Endothelial cell of umbilical vein (primary cell): ENCODE measurements at regions not wholly inside any gene's neighbourhood (a gene's known extent, or its start where the extent isn't known, plus 50 kb on each side); places are given as distances from the start of the nearest gene placed in this dataset.

Experiments used
- BruUV-seq: library from RNA; stranded (reverse); fragments of 400-500 nt; replicated peaks from 2 replicates; lab custom pipeline; 2021; lab: Mats Ljungman, UMichigan
- CTCF ChIA-PET: fragments of 300-600, 350-600 bp; sonication (Branson Sonifier 250); formaldehyde crosslinking; loops from one replicate; lab custom pipeline; 2021; ENCODE audit warnings: antibody characterized with exemption, inconsistent platforms; lab: Charles Lee
- POLR2A ChIA-PET: fragments of 300-600, 350-600 bp; sonication (Branson Sonifier 250); formaldehyde crosslinking; loops from one replicate; lab custom pipeline; 2021; ENCODE audit warnings: antibody characterized with exemption, inconsistent platforms; lab: Charles Lee
- DNase-seq: peaks from one replicate; pipeline ENCODE4 v3.0.0-alpha.2; 2011; ENCODE audit warnings: low read depth, low spot score
- FAIRE-seq: peaks from 2 replicates; lab custom pipeline; 2011; peaks lifted over from hg19 to GRCh38; lab: Jason Lieb, UNC
- H2AFZ ChIP-seq: 2 replicates; pipeline ENCODE4 v1.6.0; 2012; ENCODE audit warnings: low read depth, low read length, control low read depth, inconsistent platforms
- H3K27ac ChIP-seq: 2 replicates; pipeline ENCODE4 v1.5.1; 2011; ENCODE audit warnings: low read depth, mild to moderate bottlenecking, control low read depth, low read length, moderate library complexity; ENCODE audit not compliant: insufficient read depth
- H3K27me3 ChIP-seq, 2 experiments: 2 replicates each; pipeline versions ENCODE4 v1.6.0 to v1.6.1; 2011; ENCODE audit warnings: low read length in 2 of 2, mixed read lengths in 1 of 2; ENCODE audit not compliant: control insufficient read depth in 2 of 2, insufficient read depth in 2 of 2
- H3K36me3 ChIP-seq, 2 experiments: 2 replicates in 1 of 2; 3 replicates in 1 of 2; pipeline ENCODE4 v1.5.1; 2011; ENCODE audit warnings: low read length in 2 of 2, mild to moderate bottlenecking in 1 of 2, moderate library complexity in 1 of 2; ENCODE audit not compliant: control insufficient read depth in 2 of 2, insufficient read depth in 2 of 2; ENCODE audit errors: extremely low read depth in 1 of 2
- H3K4me1 ChIP-seq: 3 replicates; pipeline ENCODE4 v1.5.1; 2011; ENCODE audit warnings: mild to moderate bottlenecking, low read length; ENCODE audit not compliant: control insufficient read depth, insufficient read depth; ENCODE audit errors: extremely low read depth
- H3K4me2 ChIP-seq: 2 replicates; pipeline ENCODE4 v1.6.1; 2011; ENCODE audit warnings: low read length, control low read depth, mixed read lengths; ENCODE audit not compliant: insufficient read depth
- H3K4me3 ChIP-seq, 3 experiments: fragments of 200-600 bp in 1 of 3; sonication (generic), shearing (Covaris generic) in 1 of 3; replicated peaks in 1 of 3; 2 replicates each; pipeline ENCODE4 v1.5.1; 2011 to 2016; ENCODE audit warnings: control low read depth in 3 of 3, low read length in 3 of 3, mild to moderate bottlenecking in 2 of 3, inconsistent platforms in 1 of 3, low read depth in 1 of 3, moderate library complexity in 1 of 3; ENCODE audit not compliant: insufficient read depth in 1 of 3
- H3K79me2 ChIP-seq: 2 replicates; pipeline ENCODE4 v1.6.0; 2012; ENCODE audit warnings: low read length, inconsistent platforms; ENCODE audit not compliant: control insufficient read depth, insufficient read depth
- H3K9ac ChIP-seq: replicated peaks from 2 replicates; pipeline ENCODE3; 2011; ENCODE audit warnings: low read length, control low read depth; ENCODE audit not compliant: insufficient read depth; ENCODE audit errors: extremely low read depth
- H3K9me1 ChIP-seq: replicated peaks from 3 replicates; pipeline ENCODE4 v1.6.0; 2011; ENCODE audit warnings: mild to moderate bottlenecking, low read length; ENCODE audit not compliant: control insufficient read depth, insufficient read depth; ENCODE audit errors: extremely low read depth
- H3K9me3 ChIP-seq: replicated peaks from 2 replicates; pipeline ENCODE4 v1.5.1; 2012; ENCODE audit warnings: low read length, inconsistent platforms; ENCODE audit not compliant: control insufficient read depth, insufficient read depth
- H4K20me1 ChIP-seq: replicated peaks from 2 replicates; pipeline ENCODE3; 2011; ENCODE audit warnings: mild to moderate bottlenecking, low read length; ENCODE audit not compliant: control insufficient read depth, insufficient read depth; ENCODE audit errors: extremely low read depth
- GATA2 ChIP-seq: IDR thresholded peaks from 2 replicates; pipeline ENCODE4 v1.7.0; 2011; ENCODE audit warnings: low read depth, mild to moderate bottlenecking, moderate library complexity, mixed read lengths, low read length; ENCODE audit not compliant: insufficient read length, insufficient read depth
- JUN ChIP-seq: IDR thresholded peaks from 2 replicates; pipeline ENCODE4 v1.6.1; 2011; ENCODE audit warnings: borderline replicate concordance, low read depth; ENCODE audit not compliant: insufficient read length, insufficient read depth
- MAX ChIP-seq: IDR thresholded peaks from 2 replicates; pipeline ENCODE4 v1.6.1; 2011; ENCODE audit not compliant: insufficient read depth, insufficient read length
- MYC ChIP-seq: IDR thresholded peaks from one replicate; pipeline ENCODE4 v1.6.1; 2011; ENCODE audit warnings: mild to moderate bottlenecking, low read depth, low read length
- POLR2AphosphoS5 ChIP-seq: IDR thresholded peaks from 2 replicates; pipeline ENCODE4 v1.6.1; 2012; ENCODE audit warnings: low read depth, mild to moderate bottlenecking, control low read depth, low read length, moderate library complexity; ENCODE audit not compliant: insufficient read depth
- dilution Hi-C: fragments of 300-500 bp; cut with MboI; formaldehyde crosslinking; loops from one replicate; pipeline ENCODE4 v1.15.0; 2019; ENCODE audit warnings: low sequenced_read_pairs; ENCODE audit not compliant: extremely low pct_ligation_motif_present
- intact Hi-C: fragments of 100-400 bp; cut with micrococcal nuclease; formaldehyde crosslinking; loops from one replicate; pipeline ENCODE4 v1.10.0; 2022
- TF ChIP-seq, protein P1 (sequence below), 2 donors: IDR thresholded peaks; 1 replicate in 1 of 2; 2 replicates in 1 of 2; pipeline ENCODE4 v1.5.1; 2011; ENCODE audit warnings: low read length in 2 of 2, mild to moderate bottlenecking in 2 of 2, moderate library complexity in 2 of 2, control low read depth in 1 of 2, inconsistent platforms in 1 of 2, low read depth in 1 of 2; ENCODE audit not compliant: insufficient read depth in 1 of 2; ENCODE audit errors: extremely low read depth in 1 of 2

GRCh38 chr10:121171825-121172787 lies 320.9 kb downstream of the WDR11 start:
- intact Hi-C loops = no loop called here
- FAIRE-seq = no peak

More at GRCh38 chr10:121171825-121172787, 320.9 kb downstream of the WDR11 start:
- Histone ChIP-seq H3K4me1 (no peaks in the 10 kb centered on the region), H3K9me1 (no peaks in the 10 kb centered on the region), H3K79me2 (no peaks in the 10 kb centered on the region), H3K4me3 (no peak overlapping the region), H3K9me3 (no peaks in the 10 kb centered on the region), H2AFZ (no peak overlapping the region), H3K27ac (no peak overlapping the region), H3K36me3 (no peaks in the 10 kb centered on the region), H4K20me1 (no peaks in the 10 kb centered on the region), H3K4me2 (no peak overlapping the region), H3K9ac (no peak overlapping the region), H3K27me3 (no peaks in the 10 kb centered on the region)
- dilution Hi-C loops = no loop called here
- no peak for DNase-seq
- no TSS peak for BruUV-seq
- TF ChIP-seq, protein P1, sequence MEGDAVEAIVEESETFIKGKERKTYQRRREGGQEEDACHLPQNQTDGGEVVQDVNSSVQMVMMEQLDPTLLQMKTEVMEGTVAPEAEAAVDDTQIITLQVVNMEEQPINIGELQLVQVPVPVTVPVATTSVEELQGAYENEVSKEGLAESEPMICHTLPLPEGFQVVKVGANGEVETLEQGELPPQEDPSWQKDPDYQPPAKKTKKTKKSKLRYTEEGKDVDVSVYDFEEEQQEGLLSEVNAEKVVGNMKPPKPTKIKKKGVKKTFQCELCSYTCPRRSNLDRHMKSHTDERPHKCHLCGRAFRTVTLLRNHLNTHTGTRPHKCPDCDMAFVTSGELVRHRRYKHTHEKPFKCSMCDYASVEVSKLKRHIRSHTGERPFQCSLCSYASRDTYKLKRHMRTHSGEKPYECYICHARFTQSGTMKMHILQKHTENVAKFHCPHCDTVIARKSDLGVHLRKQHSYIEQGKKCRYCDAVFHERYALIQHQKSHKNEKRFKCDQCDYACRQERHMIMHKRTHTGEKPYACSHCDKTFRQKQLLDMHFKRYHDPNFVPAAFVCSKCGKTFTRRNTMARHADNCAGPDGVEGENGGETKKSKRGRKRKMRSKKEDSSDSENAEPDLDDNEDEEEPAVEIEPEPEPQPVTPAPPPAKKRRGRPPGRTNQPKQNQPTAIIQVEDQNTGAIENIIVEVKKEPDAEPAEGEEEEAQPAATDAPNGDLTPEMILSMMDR (IDR thresholded peaks at IDR 0.05; ENCODE audit: extremely low read depth in 1 of 2, insufficient read depth in 1 of 2, low read depth in 1 of 2, low read length in 2 of 2) = no peak
- no peak for TF ChIP-seq MYC
- TF ChIP-seq MAX = no peak
- no peak for TF ChIP-seq POLR2AphosphoS5
- TF ChIP-seq JUN = no peak
- no peak for TF ChIP-seq GATA2
- ChIA-PET POLR2A (no interaction called here), CTCF (no interaction called here)
